ENCODE measurements at regions not wholly inside any gene's neighbourhood (a gene's known extent, or its start where the extent isn't known, plus 50 kb on each side); places are given as distances from the start of the nearest gene placed in this dataset.

DNA sequence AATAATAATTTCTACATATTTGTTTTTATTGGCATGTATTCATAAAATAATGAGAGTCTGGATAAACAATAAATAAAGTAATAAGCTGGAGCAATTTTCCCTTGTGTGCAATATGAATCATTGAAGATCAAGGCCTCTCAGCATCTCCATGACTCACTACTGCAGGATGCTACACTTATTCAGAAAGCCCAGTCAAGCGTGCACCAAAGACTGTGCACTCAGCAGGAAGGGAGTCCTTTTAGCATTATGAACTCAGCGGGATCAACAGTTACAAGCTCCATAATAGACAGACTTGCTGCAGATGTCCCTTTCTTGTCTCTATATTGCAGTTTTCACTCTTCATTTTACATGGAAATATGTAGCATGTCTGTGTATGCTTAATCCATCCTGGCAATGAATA is 485.3 kb downstream of the CDH9 start:
- Histone ChIP-seq H3K9me3 (replicated peaks in 1 of 3) (no peaks in the 10 kb centered on the region), H3K36me3 (replicated peaks in 1 of 2) (no peaks in the 10 kb centered on the region), H3K27ac (no peak overlapping the region), H3K27me3 (no peaks in the 10 kb centered on the region), H3K4me3 (no peak overlapping the region), H3K4me1 (replicated peaks in 1 of 2) (no peaks in the 10 kb centered on the region)
- no peak for TF ChIP-seq POLR2A (IDR thresholded peaks at IDR 0.05)
- TF ChIP-seq, protein P1, sequence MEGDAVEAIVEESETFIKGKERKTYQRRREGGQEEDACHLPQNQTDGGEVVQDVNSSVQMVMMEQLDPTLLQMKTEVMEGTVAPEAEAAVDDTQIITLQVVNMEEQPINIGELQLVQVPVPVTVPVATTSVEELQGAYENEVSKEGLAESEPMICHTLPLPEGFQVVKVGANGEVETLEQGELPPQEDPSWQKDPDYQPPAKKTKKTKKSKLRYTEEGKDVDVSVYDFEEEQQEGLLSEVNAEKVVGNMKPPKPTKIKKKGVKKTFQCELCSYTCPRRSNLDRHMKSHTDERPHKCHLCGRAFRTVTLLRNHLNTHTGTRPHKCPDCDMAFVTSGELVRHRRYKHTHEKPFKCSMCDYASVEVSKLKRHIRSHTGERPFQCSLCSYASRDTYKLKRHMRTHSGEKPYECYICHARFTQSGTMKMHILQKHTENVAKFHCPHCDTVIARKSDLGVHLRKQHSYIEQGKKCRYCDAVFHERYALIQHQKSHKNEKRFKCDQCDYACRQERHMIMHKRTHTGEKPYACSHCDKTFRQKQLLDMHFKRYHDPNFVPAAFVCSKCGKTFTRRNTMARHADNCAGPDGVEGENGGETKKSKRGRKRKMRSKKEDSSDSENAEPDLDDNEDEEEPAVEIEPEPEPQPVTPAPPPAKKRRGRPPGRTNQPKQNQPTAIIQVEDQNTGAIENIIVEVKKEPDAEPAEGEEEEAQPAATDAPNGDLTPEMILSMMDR (IDR thresholded peaks at IDR 0.05) = no peak
- 37 to 69% (median 43%) methylated on average over 2 of the region's 2 CpGs for WGBS, 4 donors
- DNase-seq = no peak
- intact Hi-C loops (cut with DNase I) = no loop called here

DNA sequence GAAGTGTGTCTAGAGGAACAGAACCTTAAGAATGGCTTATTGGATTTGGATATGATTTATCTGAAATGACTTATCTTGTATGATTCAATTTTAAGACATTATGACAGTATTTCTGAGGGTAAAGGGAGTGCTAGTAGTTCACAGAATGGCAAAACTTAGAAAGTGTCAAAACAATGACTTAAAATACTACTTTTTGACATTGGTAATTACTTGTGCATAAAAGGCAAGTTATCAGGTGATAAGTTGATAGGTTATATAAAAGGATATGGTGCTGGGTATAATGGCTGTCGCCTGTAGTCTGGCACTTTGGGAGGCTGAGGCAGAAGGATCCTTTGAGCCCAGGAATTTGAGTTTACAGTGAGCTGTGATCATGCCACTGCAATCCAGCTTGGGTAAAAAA is 494.4 kb downstream of the CDH9 start:
- 76 to 88% (median 83%) methylated on average over 1 of the region's 1 CpG for WGBS, 4 donors

DNA sequence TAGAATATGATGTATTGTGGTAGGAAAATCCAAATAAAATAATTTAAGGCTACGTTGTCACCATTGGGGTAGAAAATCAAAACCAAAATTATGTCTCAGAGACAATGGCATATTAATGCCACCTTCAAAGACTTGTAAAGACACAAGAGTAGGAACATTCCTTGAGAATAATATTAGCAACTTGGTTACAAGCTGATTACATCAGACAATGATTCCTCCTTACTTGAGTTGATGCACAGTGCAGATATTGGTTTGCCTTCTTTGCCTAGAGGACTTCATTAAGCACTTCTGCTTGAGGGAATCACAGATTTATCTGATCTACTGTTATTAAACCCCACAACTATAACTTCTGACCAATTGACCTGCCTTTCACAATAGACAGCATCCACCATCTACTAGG is 500.2 kb downstream of the CDH9 start:
- Histone ChIP-seq H3K36me3 (replicated peaks in 1 of 2) (no peaks in the 10 kb centered on the region), H3K9me3 (replicated peaks in 1 of 3) (no peaks in the 10 kb centered on the region), H3K4me1 (replicated peaks in 1 of 2) (no peaks in the 10 kb centered on the region), H3K27me3 (no peaks in the 10 kb centered on the region), H3K4me3 (no peak overlapping the region), H3K27ac (no peak overlapping the region)
- TF ChIP-seq, protein P1 (IDR thresholded peaks at IDR 0.05) = no peak
- no peak for TF ChIP-seq POLR2A (IDR thresholded peaks at IDR 0.05)
- no peak for DNase-seq
- 32 to 82% (median 80%) methylated on average over 1 of the region's 1 CpG for WGBS, 4 donors
- intact Hi-C loops (cut with DNase I) = no loop called here

More for the DNA sequence above, 494.4 kb downstream of the CDH9 start:
- no peak overlapping the region for H3K4me3 ChIP-seq
- no peak for TF ChIP-seq POLR2A (IDR thresholded peaks at IDR 0.05)
- TF ChIP-seq, protein P1 (IDR thresholded peaks at IDR 0.05) = no peak
- DNase-seq = no peak
- H3K4me1 ChIP-seq (replicated peaks in 1 of 2) = no peaks in the 10 kb centered on the region
- H3K27ac ChIP-seq = no peak overlapping the region
- no peaks in the 10 kb centered on the region for H3K27me3 ChIP-seq
- intact Hi-C loops (cut with DNase I) = no loop called here
- H3K9me3 ChIP-seq (replicated peaks in 1 of 3) = no peaks in the 10 kb centered on the region
- no peaks in the 10 kb centered on the region for H3K36me3 ChIP-seq (replicated peaks in 1 of 2)

DNA sequence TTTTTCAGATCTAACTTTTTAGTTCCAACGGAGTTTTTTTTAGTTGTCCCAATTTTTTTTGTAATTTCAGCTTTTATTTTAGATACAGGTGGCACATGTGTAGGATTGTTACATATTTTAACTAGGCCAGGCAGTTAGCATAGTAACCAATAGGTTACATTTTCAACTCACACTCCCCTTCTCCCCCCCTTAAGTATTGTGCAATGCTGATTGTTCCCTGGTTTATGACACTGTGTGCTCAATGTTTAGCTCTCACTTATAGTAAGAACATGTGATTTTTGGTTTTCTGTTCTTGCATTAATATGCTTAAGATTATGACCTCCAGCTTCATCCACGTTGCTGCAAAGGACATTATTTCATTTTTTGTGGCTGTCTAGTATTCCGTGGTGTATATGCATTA is 503.2 kb downstream of the CDH9 start:
- WGBS, 4 donors = 43 to 59% (median 52%) methylated on average over 3 of the region's 3 CpGs
- DNase-seq = no peak
- no peak overlapping the region for H3K4me3 ChIP-seq
- no peaks in the 10 kb centered on the region for H3K9me3 ChIP-seq (replicated peaks in 1 of 3)
- TF ChIP-seq POLR2A (IDR thresholded peaks at IDR 0.05) = no peak
- TF ChIP-seq, protein P1 (IDR thresholded peaks at IDR 0.05) = no peak
- H3K27ac ChIP-seq = no peak overlapping the region
- H3K27me3 ChIP-seq = no peaks in the 10 kb centered on the region
- intact Hi-C loops (cut with DNase I) = no loop called here
- H3K36me3 ChIP-seq (replicated peaks in 1 of 2) = no peaks in the 10 kb centered on the region
- no peaks in the 10 kb centered on the region for H3K4me1 ChIP-seq (replicated peaks in 1 of 2)
